ENCODE measurements at regions not wholly inside any gene's neighbourhood (a gene's known extent, or its start where the extent isn't known, plus 50 kb on each side); places are given as distances from the start of the nearest gene placed in this dataset.

DNA sequence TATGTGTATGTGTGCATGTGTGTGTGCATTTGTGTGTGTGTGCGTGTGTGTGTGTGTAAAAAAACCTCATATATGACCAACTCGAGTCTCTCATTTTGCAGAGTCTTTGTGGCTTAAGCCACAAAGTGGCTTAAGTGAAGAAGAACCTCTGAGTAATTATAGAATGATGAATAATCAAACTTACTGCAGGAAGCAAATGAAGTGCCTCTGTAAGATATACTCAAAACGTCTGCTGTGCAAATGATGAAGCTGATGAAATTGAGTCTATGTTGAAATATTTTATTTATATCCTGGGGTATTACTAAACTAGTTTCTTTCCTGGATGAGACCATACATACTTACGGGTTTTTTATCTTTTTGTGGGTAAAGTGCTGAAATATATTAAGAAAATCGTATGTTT, 1198.7 kb downstream of the PCDH7 start:
- TF ChIP-seq, protein P1, sequence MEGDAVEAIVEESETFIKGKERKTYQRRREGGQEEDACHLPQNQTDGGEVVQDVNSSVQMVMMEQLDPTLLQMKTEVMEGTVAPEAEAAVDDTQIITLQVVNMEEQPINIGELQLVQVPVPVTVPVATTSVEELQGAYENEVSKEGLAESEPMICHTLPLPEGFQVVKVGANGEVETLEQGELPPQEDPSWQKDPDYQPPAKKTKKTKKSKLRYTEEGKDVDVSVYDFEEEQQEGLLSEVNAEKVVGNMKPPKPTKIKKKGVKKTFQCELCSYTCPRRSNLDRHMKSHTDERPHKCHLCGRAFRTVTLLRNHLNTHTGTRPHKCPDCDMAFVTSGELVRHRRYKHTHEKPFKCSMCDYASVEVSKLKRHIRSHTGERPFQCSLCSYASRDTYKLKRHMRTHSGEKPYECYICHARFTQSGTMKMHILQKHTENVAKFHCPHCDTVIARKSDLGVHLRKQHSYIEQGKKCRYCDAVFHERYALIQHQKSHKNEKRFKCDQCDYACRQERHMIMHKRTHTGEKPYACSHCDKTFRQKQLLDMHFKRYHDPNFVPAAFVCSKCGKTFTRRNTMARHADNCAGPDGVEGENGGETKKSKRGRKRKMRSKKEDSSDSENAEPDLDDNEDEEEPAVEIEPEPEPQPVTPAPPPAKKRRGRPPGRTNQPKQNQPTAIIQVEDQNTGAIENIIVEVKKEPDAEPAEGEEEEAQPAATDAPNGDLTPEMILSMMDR (IDR thresholded peaks at IDR 0.05; ENCODE audit: unreplicated experiment) = no peak
- H3K27ac Mint-ChIP-seq (ENCODE audit: low read depth, unreplicated experiment) = no peak overlapping the region
- ChIA-PET POLR2A (interaction anchor here (0.5 to 0.7 kb wide), 3 partner anchors 52 to 325 kb away, joined by 3 read pairs; no protein-coding TSS in a partner anchor), CTCF (no interaction called here)
- peaks cover 5% of the 10 kb centered on the region for H3K4me1 Mint-ChIP-seq (ENCODE audit: insufficient read depth, unreplicated experiment)
- no peaks in the 10 kb centered on the region for H3K27me3 Mint-ChIP-seq (ENCODE audit: insufficient read depth, unreplicated experiment)
- no TSS peak for BruUV-seq (replicated peaks)
- H3K36me3 Mint-ChIP-seq (ENCODE audit: insufficient read depth, unreplicated experiment) = peaks cover 5% of the 10 kb centered on the region
- peak; percentile 41 for DNase-seq (ENCODE audit: unreplicated experiment)
- intact Hi-C loops (cut with micrococcal nuclease) = no loop called here
- H3K4me3 Mint-ChIP-seq (ENCODE audit: unreplicated experiment) = no peak overlapping the region
- peaks cover 9% of the 10 kb centered on the region for H3K9me3 Mint-ChIP-seq (ENCODE audit: unreplicated experiment)

DNA sequence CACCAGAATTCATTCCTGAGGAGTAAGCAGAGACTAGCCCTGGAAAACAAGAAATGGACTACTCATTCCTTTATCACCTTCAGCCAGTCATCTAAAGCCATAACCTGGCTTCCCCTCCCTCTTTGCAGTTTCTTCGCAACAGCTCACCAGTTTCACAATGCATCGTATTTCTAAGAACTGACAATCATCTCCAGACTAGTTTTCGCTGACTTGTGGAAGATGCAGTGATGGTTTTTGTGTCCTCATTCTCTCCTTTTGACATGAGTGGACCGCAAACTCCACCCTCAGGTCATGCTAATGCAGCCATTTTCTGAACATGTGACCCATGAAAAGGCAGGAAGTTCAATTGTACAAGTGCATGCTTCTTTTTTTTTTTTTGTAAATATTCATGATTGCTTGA, 1203.5 kb downstream of the PCDH7 start:
- ChIA-PET POLR2A (no interaction called here), CTCF (interaction anchor here (0.6 kb wide), 1 partner anchor 225 kb away, joined by 3 read pairs; no protein-coding TSS in a partner anchor)
- H3K4me1 Mint-ChIP-seq (ENCODE audit: insufficient read depth, unreplicated experiment) = no peaks in the 10 kb centered on the region
- intact Hi-C loops (cut with micrococcal nuclease) = no loop called here
- BruUV-seq (replicated peaks) = no TSS peak
- no peak overlapping the region for H3K4me3 Mint-ChIP-seq (ENCODE audit: unreplicated experiment)
- H3K27ac Mint-ChIP-seq (ENCODE audit: low read depth, unreplicated experiment) = no peak overlapping the region
- no peaks in the 10 kb centered on the region for H3K36me3 Mint-ChIP-seq (ENCODE audit: insufficient read depth, unreplicated experiment)
- H3K27me3 Mint-ChIP-seq (ENCODE audit: insufficient read depth, unreplicated experiment) = no peaks in the 10 kb centered on the region
- DNase-seq (ENCODE audit: unreplicated experiment) = no peak
- TF ChIP-seq, protein P1 (IDR thresholded peaks at IDR 0.05; ENCODE audit: unreplicated experiment) = no peak
- H3K9me3 Mint-ChIP-seq (ENCODE audit: unreplicated experiment) = no peaks in the 10 kb centered on the region

DNA sequence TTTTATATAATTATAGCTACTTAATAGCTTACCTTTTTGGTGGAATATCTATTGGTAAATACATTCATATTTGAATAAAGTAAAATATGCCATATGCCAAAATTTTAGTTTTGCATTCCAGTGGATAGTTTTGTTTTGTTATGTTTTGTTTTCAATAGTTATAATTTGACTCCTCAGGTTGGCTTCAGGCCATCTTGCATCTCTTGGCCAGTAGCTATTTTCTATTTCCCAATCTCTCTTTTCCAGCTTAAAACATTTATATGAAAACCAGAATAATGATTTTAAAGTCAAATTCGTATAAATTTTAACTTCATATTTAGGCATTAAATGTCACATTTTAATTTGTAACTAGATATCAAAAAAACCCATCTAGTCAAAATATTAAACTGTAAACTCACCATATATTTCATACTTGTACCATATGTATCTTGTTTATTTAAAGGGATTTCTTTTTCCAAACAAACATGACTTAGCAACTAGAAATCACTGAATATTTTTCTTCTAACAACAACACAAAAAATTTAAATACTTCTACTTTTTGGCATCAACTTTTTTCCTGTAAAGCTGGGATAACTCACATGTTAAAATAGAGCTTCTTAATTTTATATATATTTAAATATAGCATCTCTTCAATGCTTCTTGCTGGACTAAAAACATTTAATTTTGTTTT, 1209.6 kb downstream of the PCDH7 start:
- Mint-ChIP-seq H3K9me3 (ENCODE audit: unreplicated experiment) (no peaks in the 10 kb centered on the region), H3K4me3 (ENCODE audit: unreplicated experiment) (no peak overlapping the region), H3K27ac (ENCODE audit: low read depth, unreplicated experiment) (no peak overlapping the region), H3K4me1 (ENCODE audit: insufficient read depth, unreplicated experiment) (no peaks in the 10 kb centered on the region), H3K36me3 (ENCODE audit: insufficient read depth, unreplicated experiment) (no peaks in the 10 kb centered on the region), H3K27me3 (ENCODE audit: insufficient read depth, unreplicated experiment) (no peaks in the 10 kb centered on the region)
- no TSS peak for BruUV-seq (replicated peaks)
- ChIA-PET POLR2A (interaction anchor here (0.9 kb wide), 1 partner anchor 12 kb away, joined by 4 read pairs; no protein-coding TSS in a partner anchor), CTCF (no interaction called here)
- DNase-seq (ENCODE audit: unreplicated experiment) = peak; percentile 22
- TF ChIP-seq, protein P1 (IDR thresholded peaks at IDR 0.05; ENCODE audit: unreplicated experiment) = no peak
- intact Hi-C loops (cut with micrococcal nuclease) = no loop called here

DNA sequence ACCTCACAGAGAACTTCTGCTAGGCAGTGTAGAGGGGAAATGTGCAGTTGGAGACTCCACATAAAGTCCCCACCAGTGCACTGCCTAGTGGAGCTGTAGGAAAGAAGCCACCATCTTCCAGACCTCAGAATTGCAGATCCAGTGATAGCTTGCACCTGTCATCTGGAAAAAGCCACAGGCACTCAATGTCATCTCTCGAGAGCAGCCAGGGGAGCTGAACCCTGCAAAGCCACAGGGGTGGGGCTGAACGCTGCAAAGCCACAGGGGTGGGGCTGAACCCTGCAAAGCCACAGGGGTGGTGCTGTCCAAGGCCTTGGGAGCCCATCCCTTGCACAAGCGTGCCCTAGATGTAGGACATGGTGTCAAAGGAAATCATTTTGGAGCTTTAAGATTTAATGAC, 1226.3 kb downstream of the PCDH7 start:
- POLR2A ChIA-PET = no interaction called here
- no peaks in the 10 kb centered on the region for H3K27me3 Mint-ChIP-seq (ENCODE audit: insufficient read depth, unreplicated experiment)
- intact Hi-C loops (cut with micrococcal nuclease) = no loop called here
- BruUV-seq (replicated peaks) = no TSS peak
- no peak for DNase-seq (ENCODE audit: unreplicated experiment)
- no peak overlapping the region for H3K27ac Mint-ChIP-seq (ENCODE audit: low read depth, unreplicated experiment)
- no peaks in the 10 kb centered on the region for H3K36me3 Mint-ChIP-seq (ENCODE audit: insufficient read depth, unreplicated experiment)
- CTCF ChIA-PET = interaction anchor here (0.6 kb wide), 1 partner anchor 19 kb away, joined by 3 read pairs; no protein-coding TSS in a partner anchor
- H3K4me3 Mint-ChIP-seq (ENCODE audit: unreplicated experiment) = no peak overlapping the region
- TF ChIP-seq, protein P1 (IDR thresholded peaks at IDR 0.05; ENCODE audit: unreplicated experiment) = no peak
- H3K9me3 Mint-ChIP-seq (ENCODE audit: unreplicated experiment) = peaks cover 8% of the 10 kb centered on the region
- no peaks in the 10 kb centered on the region for H3K4me1 Mint-ChIP-seq (ENCODE audit: insufficient read depth, unreplicated experiment)

All from MCF 10A (cell line).